ENCODE measurements at regions not wholly inside any gene's neighbourhood (a gene's known extent, or its start where the extent isn't known, plus 50 kb on each side); places are given as distances from the start of the nearest gene placed in this dataset.

- DNase-seq (ENCODE audit: extremely low spot score) = no peak
- POLR2A ChIA-PET = no interaction called here
- TF ChIP-seq ELF4 (IDR thresholded peaks at IDR 0.05) (no peak), CTBP1 (IDR thresholded peaks at IDR 0.05; ENCODE audit: borderline replicate concordance) (no peak)
- CTCF ChIA-PET = no interaction called here
Measured at GRCh38 chr3:187801152-187801551, 55.9 kb upstream of the BCL6 start.

DNA sequence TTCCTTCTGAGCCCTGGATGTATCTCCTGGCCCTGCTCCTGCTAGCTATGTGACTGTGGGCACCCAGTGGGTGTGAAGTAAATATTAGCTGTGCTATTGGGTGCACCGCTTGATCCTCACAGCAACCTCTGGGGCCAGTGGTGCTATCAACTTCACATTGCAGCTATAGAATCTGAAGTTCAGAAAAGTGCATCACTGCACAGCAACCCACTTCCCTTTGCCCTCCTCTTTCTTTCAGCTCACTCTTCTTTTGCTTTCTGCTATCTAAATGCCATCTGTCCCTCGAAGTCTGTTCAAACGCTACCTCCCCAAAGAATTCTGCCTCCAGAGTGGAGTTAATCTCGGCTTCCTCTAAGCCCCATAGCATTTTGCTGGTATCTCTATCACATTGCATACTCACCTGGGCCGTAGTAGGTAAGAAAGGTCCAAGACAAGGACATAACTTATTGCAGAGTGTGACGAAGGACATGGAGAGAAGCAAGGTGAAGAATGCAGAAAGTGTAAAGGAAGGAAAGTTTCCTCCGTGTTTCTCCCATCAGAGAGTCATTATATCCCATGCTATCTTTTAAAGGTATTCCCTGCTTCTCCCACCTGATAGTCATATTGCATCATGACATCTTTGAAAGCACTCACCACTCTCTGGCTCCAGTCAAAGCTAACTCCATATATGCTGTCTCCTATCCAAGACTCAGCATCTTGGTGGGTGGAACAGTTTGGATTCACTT, 57.1 kb upstream of the BCL6 start:
- POLR2A ChIA-PET = no interaction called here
- TF ChIP-seq SUZ12 (IDR thresholded peaks at IDR 0.05) (no peak), HDGF (IDR thresholded peaks at IDR 0.05; ENCODE audit: borderline replicate concordance) (no peak), FOXA1 (IDR thresholded peaks at IDR 0.05) (no peak), FOXM1 (IDR thresholded peaks at IDR 0.05; ENCODE audit: borderline replicate concordance) (no peak), CTBP1 (IDR thresholded peaks at IDR 0.05; ENCODE audit: borderline replicate concordance) (no peak), ARNT (IDR thresholded peaks at IDR 0.05) (no peak), FOXK2 (IDR thresholded peaks at IDR 0.05) (no peak), PKNOX1 (IDR thresholded peaks at IDR 0.05) (no peak), ELF4 (IDR thresholded peaks at IDR 0.05) (no peak), NFRKB (IDR thresholded peaks at IDR 0.05) (no peak), ZNF384 (IDR thresholded peaks at IDR 0.05) (no peak), LEF1 (IDR thresholded peaks at IDR 0.05; ENCODE audit: borderline replicate concordance) (no peak), TARDBP (IDR thresholded peaks at IDR 0.05) (no peak), SP1 (IDR thresholded peaks at IDR 0.05) (no peak), L3MBTL2 (conservative IDR thresholded peaks at IDR 0.05) (no peak), BHLHE40 (IDR thresholded peaks at IDR 0.05; ENCODE audit: borderline replicate concordance) (no peak)
- CTCF ChIA-PET = no interaction called here
- no peak for DNase-seq (ENCODE audit: extremely low spot score)

DNA sequence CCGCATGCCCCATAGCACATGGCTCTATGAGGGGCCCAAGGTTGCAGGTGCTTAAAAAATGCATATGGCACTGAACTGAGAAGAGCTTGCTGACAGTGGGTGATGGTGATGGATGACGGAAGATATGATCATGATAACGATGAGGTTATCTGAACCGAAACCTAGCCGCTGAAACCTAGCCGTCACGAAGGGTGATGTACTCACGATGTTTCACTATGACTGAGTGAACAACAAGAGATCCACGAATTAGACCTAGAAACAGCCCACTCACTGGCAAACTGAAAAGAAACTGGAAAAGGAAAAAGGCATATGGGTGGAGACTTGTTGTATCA, 57.6 kb upstream of the BCL6 start:
- ChIA-PET POLR2A (no interaction called here), CTCF (no interaction called here)
- DNase-seq (ENCODE audit: extremely low spot score) = no peak
- no peak for TF ChIP-seq FOXM1 (IDR thresholded peaks at IDR 0.05; ENCODE audit: borderline replicate concordance)
- TF ChIP-seq HDGF (IDR thresholded peaks at IDR 0.05; ENCODE audit: borderline replicate concordance) = no peak
- no peak for TF ChIP-seq SP1 (IDR thresholded peaks at IDR 0.05)
- no peak for TF ChIP-seq ARNT (IDR thresholded peaks at IDR 0.05)
- TF ChIP-seq L3MBTL2 (conservative IDR thresholded peaks at IDR 0.05) = no peak
- no peak for TF ChIP-seq CTBP1 (IDR thresholded peaks at IDR 0.05; ENCODE audit: borderline replicate concordance)
- TF ChIP-seq NFRKB (IDR thresholded peaks at IDR 0.05) = no peak
- no peak for TF ChIP-seq ZNF384 (IDR thresholded peaks at IDR 0.05)
- no peak for TF ChIP-seq FOXA1 (IDR thresholded peaks at IDR 0.05)

DNA sequence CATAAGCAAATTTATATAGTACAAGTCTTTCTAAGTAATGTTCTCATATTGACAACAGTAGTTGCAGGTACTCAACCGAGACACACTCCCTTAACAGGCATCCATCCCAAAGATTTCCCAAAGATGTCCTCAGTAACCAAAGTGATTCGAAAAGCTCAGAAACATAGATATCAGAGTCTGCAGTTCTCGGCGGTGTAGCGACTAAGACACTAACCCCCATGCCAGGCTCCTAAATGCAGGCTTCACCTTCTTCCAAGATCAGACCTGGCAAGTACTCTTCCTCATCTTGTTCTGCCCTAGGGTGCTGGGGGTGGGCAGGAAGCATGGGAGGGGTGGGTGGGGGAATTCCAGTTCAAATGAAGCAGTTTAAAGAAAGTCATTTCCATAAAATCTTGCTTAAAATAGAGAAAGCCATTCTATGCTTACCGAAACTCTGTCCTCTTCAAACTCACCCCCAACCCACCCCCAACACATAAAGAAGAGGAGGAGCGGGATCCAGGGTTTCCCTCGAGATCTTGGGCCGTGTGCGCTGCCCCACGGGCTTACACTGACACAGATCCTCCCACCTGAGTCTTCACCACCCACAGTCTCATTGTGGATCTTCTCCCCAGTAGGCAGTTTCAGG, 59.0 kb upstream of the BCL6 start:
- no peak for DNase-seq (ENCODE audit: extremely low spot score)
- TF ChIP-seq LEF1 (IDR thresholded peaks at IDR 0.05; ENCODE audit: borderline replicate concordance) (no peak), L3MBTL2 (conservative IDR thresholded peaks at IDR 0.05) (no peak)
- CTCF ChIA-PET = no interaction called here
- POLR2A ChIA-PET = no interaction called here

- no peak for DNase-seq (ENCODE audit: extremely low spot score)
- ChIA-PET POLR2A (no interaction called here), CTCF (no interaction called here)
- no peak for TF ChIP-seq FOXK2 (IDR thresholded peaks at IDR 0.05)
- no peak for TF ChIP-seq CTBP1 (IDR thresholded peaks at IDR 0.05; ENCODE audit: borderline replicate concordance)
- TF ChIP-seq FOXM1 (IDR thresholded peaks at IDR 0.05; ENCODE audit: borderline replicate concordance) = no peak
- TF ChIP-seq BHLHE40 (IDR thresholded peaks at IDR 0.05; ENCODE audit: borderline replicate concordance) = no peak
- TF ChIP-seq NFRKB (IDR thresholded peaks at IDR 0.05) = no peak
- no peak for TF ChIP-seq ZNF384 (IDR thresholded peaks at IDR 0.05)
- no peak for TF ChIP-seq ELF4 (IDR thresholded peaks at IDR 0.05)
- no peak for TF ChIP-seq SP1 (IDR thresholded peaks at IDR 0.05)
- TF ChIP-seq ARNT (IDR thresholded peaks at IDR 0.05) = no peak
- no peak for TF ChIP-seq SUZ12 (IDR thresholded peaks at IDR 0.05)
- no peak for TF ChIP-seq LEF1 (IDR thresholded peaks at IDR 0.05; ENCODE audit: borderline replicate concordance)
Measured at GRCh38 chr3:187804745-187805121, 59.5 kb upstream of the BCL6 start.

GRCh38 chr3:187805774-187806173, 60.5 kb upstream of the BCL6 start:
- no peak for DNase-seq (ENCODE audit: extremely low spot score)
- ChIA-PET CTCF (no interaction called here), POLR2A (no interaction called here)
- no peak for TF ChIP-seq CTBP1 (IDR thresholded peaks at IDR 0.05; ENCODE audit: borderline replicate concordance)
- no peak for TF ChIP-seq LEF1 (IDR thresholded peaks at IDR 0.05; ENCODE audit: borderline replicate concordance)
- no peak for TF ChIP-seq L3MBTL2 (conservative IDR thresholded peaks at IDR 0.05)
- TF ChIP-seq HDGF (IDR thresholded peaks at IDR 0.05; ENCODE audit: borderline replicate concordance) = no peak
- TF ChIP-seq ZNF384 (IDR thresholded peaks at IDR 0.05) = no peak
- no peak for TF ChIP-seq PKNOX1 (IDR thresholded peaks at IDR 0.05)
- no peak for TF ChIP-seq FOXA1 (IDR thresholded peaks at IDR 0.05)
- TF ChIP-seq ELF4 (IDR thresholded peaks at IDR 0.05) = no peak
- no peak for TF ChIP-seq BHLHE40 (IDR thresholded peaks at IDR 0.05; ENCODE audit: borderline replicate concordance)
- no peak for TF ChIP-seq SP1 (IDR thresholded peaks at IDR 0.05)
- no peak for TF ChIP-seq ARNT (IDR thresholded peaks at IDR 0.05)
- TF ChIP-seq SUZ12 (IDR thresholded peaks at IDR 0.05) = no peak
- no peak for TF ChIP-seq NFRKB (IDR thresholded peaks at IDR 0.05)
- TF ChIP-seq FOXK2 (IDR thresholded peaks at IDR 0.05) = no peak
- no peak for TF ChIP-seq FOXM1 (IDR thresholded peaks at IDR 0.05; ENCODE audit: borderline replicate concordance)

Measured in HEK293T (cell line).